Mesothelial cell of epicardium (in vitro differentiated cells): ENCODE measurements at regions not wholly inside any gene's neighbourhood (a gene's known extent, or its start where the extent isn't known, plus 50 kb on each side); places are given as distances from the start of the nearest gene placed in this dataset.

ENCODE experiments used
- DNase-seq, 2 experiments: peaks; one replicate each; pipeline ENCODE4 v3.0.0; 2021; ENCODE audit warnings: low spot score in 2 of 2; ENCODE audit not compliant: unreplicated experiment in 2 of 2
- H3K27ac Mint-ChIP-seq: 2 replicates; pipeline ENCODE4 v1.8.0; 2021; ENCODE audit warnings: mixed read lengths
- H3K27me3 Mint-ChIP-seq: 2 replicates; pipeline ENCODE4 v1.8.0; 2021; ENCODE audit warnings: low read depth, mixed read lengths
- H3K36me3 Mint-ChIP-seq: 2 replicates; pipeline ENCODE4 v1.8.0; 2021; ENCODE audit warnings: mixed read lengths
- H3K4me1 Mint-ChIP-seq: 2 replicates; pipeline ENCODE4 v1.8.0; 2021; ENCODE audit warnings: mixed read lengths
- H3K4me3 Mint-ChIP-seq: 2 replicates; pipeline ENCODE4 v1.8.0; 2021; ENCODE audit warnings: mild to moderate bottlenecking, moderate library complexity, mixed read lengths
- H3K9me3 Mint-ChIP-seq: 2 replicates; pipeline ENCODE4 v1.8.0; 2021; ENCODE audit warnings: mixed read lengths
- CTCF ChIP-seq: fragments of 200-600 bp; sonication (generic); IDR thresholded peaks from one replicate; pipeline ENCODE4 v1.5.0; 2021; ENCODE audit warnings: antibody characterized with exemption; ENCODE audit not compliant: unreplicated experiment

DNA sequence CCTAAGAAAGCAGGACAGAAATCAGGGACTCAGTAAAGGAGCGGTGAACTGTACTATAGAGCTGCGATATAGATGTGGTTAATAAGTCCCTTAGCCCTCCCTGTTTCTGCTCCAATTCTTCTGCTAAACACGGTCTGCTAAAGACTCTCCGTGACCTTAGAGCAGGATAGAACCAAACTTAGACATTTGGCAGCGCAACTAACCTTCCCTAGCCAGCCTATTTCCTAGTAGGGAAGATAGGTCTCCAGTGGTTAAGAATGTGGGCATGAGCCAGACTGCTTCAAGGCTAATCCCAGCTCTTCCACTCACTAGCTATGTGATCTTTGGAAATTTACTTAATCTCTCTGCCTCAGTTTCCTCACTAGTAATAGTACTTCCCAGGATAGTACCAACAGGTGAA, 193.6 kb upstream of the IL12A start:
- no peak overlapping the region for H3K4me3 Mint-ChIP-seq
- peaks cover 26% of the 10 kb centered on the region for H3K4me1 Mint-ChIP-seq
- H3K36me3 Mint-ChIP-seq: peaks cover 10% of the 10 kb centered on the region
- H3K9me3 Mint-ChIP-seq: peaks cover 9% of the 10 kb centered on the region
- no peaks in the 10 kb centered on the region for H3K27me3 Mint-ChIP-seq
- no peak for DNase-seq
- TF ChIP-seq CTCF: no peak
- H3K27ac Mint-ChIP-seq: no peak overlapping the region

DNA sequence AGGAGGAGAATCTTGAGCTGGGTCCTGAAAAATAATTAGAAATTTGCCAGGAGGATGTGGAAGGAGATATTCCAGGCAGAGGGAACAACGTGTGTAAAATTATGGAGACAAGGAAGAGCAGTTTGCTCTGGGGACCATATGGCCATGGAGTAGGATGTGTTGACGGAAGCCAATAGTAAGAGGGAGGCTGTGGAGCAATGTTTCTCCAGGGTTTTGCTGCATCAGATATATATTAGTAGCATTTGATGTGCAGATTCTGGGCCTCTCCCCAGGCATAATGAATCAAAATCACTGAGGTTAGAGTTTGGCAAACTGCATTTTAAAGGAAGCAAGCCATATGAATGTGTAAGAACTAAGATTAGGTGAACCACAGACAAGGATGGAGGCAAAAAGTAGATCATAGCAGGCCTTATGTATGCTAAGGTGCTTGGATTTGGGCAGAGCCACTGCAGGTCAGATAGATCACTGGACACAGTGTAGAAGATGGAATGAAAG, 192.9 kb upstream of the IL12A start:
- no peak for TF ChIP-seq CTCF
- Mint-ChIP-seq H3K36me3 (peaks cover 10% of the 10 kb centered on the region), H3K27me3 (no peaks in the 10 kb centered on the region), H3K9me3 (peaks cover 9% of the 10 kb centered on the region), H3K27ac (peak overlapping the region; percentile 4), H3K4me1 (peaks cover 28% of the 10 kb centered on the region), H3K4me3 (no peak overlapping the region)
- no peak for DNase-seq

DNA sequence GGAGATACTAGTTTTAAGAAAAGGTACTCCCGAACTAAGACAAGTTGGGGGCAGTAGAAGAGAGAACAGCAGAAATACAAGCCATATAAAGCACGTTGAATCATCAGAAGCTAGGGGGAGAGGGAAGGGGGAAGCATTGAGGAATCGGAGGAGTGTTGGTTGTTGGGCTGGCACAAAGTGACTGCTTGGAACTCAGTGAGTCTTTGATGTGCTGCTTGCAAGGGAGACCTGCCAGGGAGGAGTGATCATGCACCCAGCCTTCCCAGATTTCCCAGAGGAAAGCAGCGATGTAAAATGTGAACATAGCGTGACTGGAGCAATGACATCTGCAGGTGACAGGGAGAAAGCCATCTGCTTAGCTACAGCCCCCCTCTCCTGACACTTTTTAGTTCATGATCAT, 192.4 kb upstream of the IL12A start:
- Mint-ChIP-seq H3K4me1 (peaks cover 28% of the 10 kb centered on the region), H3K9me3 (peaks cover 9% of the 10 kb centered on the region), H3K4me3 (no peak overlapping the region), H3K27ac (peak overlapping the region; percentile 4), H3K27me3 (no peaks in the 10 kb centered on the region), H3K36me3 (peaks cover 10% of the 10 kb centered on the region)
- no peak for TF ChIP-seq CTCF
- no peak for DNase-seq

GRCh38 chr3:159796744-159797143, 191.9 kb upstream of the IL12A start:
- TF ChIP-seq CTCF: no peak
- H3K4me1 Mint-ChIP-seq: peaks cover 24% of the 10 kb centered on the region
- peaks cover 10% of the 10 kb centered on the region for H3K36me3 Mint-ChIP-seq
- no peaks in the 10 kb centered on the region for H3K27me3 Mint-ChIP-seq
- no peak overlapping the region for H3K4me3 Mint-ChIP-seq
- no peak for DNase-seq
- H3K9me3 Mint-ChIP-seq: peaks cover 9% of the 10 kb centered on the region
- peak overlapping the region; percentile 50 for H3K27ac Mint-ChIP-seq

- Mint-ChIP-seq H3K27ac (peak overlapping the region; percentile 14), H3K36me3 (peaks cover 10% of the 10 kb centered on the region), H3K4me1 (peaks cover 27% of the 10 kb centered on the region), H3K27me3 (no peaks in the 10 kb centered on the region), H3K4me3 (no peak overlapping the region), H3K9me3 (peaks cover 9% of the 10 kb centered on the region)
- TF ChIP-seq CTCF: no peak
- no peak for DNase-seq
Measured at GRCh38 chr3:159797771-159798170, 190.9 kb upstream of the IL12A start.

DNA sequence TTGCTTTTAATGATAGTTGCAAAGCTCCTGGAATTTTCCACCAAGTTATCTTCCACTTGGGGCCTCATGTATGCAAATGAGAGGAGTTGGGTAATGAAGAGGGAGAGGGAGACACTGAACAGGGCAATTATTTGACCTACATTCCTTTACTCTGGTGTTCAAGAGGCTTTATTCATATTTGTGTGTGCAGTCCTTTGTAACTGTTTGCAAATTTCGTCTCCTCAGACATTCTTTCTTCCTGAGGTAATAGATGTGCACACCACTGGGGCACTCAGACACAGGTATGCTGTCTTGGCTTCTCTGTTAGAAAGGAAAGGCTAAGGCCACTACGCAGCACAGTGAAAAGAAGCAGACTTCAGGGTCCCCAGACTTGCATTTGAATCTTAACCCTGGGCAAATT, 189.7 kb upstream of the IL12A start:
- TF ChIP-seq CTCF: no peak
- peaks cover 9% of the 10 kb centered on the region for H3K9me3 Mint-ChIP-seq
- H3K4me3 Mint-ChIP-seq: no peak overlapping the region
- H3K36me3 Mint-ChIP-seq: peaks cover 10% of the 10 kb centered on the region
- peak overlapping the region; percentile 96 for H3K27ac Mint-ChIP-seq
- no peaks in the 10 kb centered on the region for H3K27me3 Mint-ChIP-seq
- no peak for DNase-seq
- peaks cover 39% of the 10 kb centered on the region for H3K4me1 Mint-ChIP-seq
